ENCODE measurements at regions not wholly inside any gene's neighbourhood (a gene's known extent, or its start where the extent isn't known, plus 50 kb on each side); places are given as distances from the start of the nearest gene placed in this dataset.
"Not testable (repeated sequence)": the region's sequence is repeated elsewhere in the genome, so short reads cannot be mapped to it uniquely, and the experiment has no call there.

GRCh38 chr7:28328822-28329660, 83.3 kb upstream of the CREB5 start:
- no peak for DNase-seq (ENCODE audit: low read depth)

- DNase-seq (ENCODE audit: low read depth) = no peak
Observed at GRCh38 chr7:28329661-28330363, 82.5 kb upstream of the CREB5 start.

- no peak for DNase-seq (ENCODE audit: low read depth)
Observed at GRCh38 chr7:28330384-28331070, 81.8 kb upstream of the CREB5 start.

GRCh38 chr7:28332046-28332445, 80.3 kb upstream of the CREB5 start:
- no peak for DNase-seq (ENCODE audit: low read depth)

GRCh38 chr7:28333548-28333947, 78.8 kb upstream of the CREB5 start:
- not testable (repeated sequence) for DNase-seq (ENCODE audit: low read depth)

GRCh38 chr7:28336806-28337205, 75.5 kb upstream of the CREB5 start:
- no peak for DNase-seq (ENCODE audit: low read depth)

GRCh38 chr7:28338041-28338440, 74.3 kb upstream of the CREB5 start:
- DNase-seq (ENCODE audit: low read depth) = no peak

- DNase-seq (ENCODE audit: low read depth) = no peak
Observed at GRCh38 chr7:28343462-28343861, 68.9 kb upstream of the CREB5 start.

GRCh38 chr7:28346256-28346655, 66.1 kb upstream of the CREB5 start:
- DNase-seq (ENCODE audit: low read depth) = no peak

- DNase-seq (ENCODE audit: low read depth) = no peak
Observed at GRCh38 chr7:28346676-28347363, 65.5 kb upstream of the CREB5 start.

GRCh38 chr7:28347475-28348318, 64.6 kb upstream of the CREB5 start:
- DNase-seq (ENCODE audit: low read depth) = no peak

- DNase-seq (ENCODE audit: low read depth) = no peak
Observed at GRCh38 chr7:28348636-28349035, 63.7 kb upstream of the CREB5 start.

- DNase-seq (ENCODE audit: low read depth) = no peak
Observed at GRCh38 chr7:28349637-28350036, 62.7 kb upstream of the CREB5 start.

- no peak for DNase-seq (ENCODE audit: low read depth)
Observed at GRCh38 chr7:28350662-28351061, 61.7 kb upstream of the CREB5 start.

GRCh38 chr7:28351450-28351849, 60.9 kb upstream of the CREB5 start:
- no peak for DNase-seq (ENCODE audit: low read depth)

- no peak for DNase-seq (ENCODE audit: low read depth)
Observed at GRCh38 chr7:28354601-28355402, 57.5 kb upstream of the CREB5 start.

GRCh38 chr7:28355635-28356319, 56.5 kb upstream of the CREB5 start:
- no peak for DNase-seq (ENCODE audit: low read depth)

GRCh38 chr7:28356619-28357018, 55.7 kb upstream of the CREB5 start:
- no peak for DNase-seq (ENCODE audit: low read depth)

GRCh38 chr7:28358423-28358868, 53.9 kb upstream of the CREB5 start:
- DNase-seq (ENCODE audit: low read depth) = no peak

- no peak for DNase-seq (ENCODE audit: low read depth)
Observed at GRCh38 chr7:28360739-28361138, 51.6 kb upstream of the CREB5 start.
